Left hindlimb (tissue), 1 donor: ENCODE measurements at regions not wholly inside any gene's neighbourhood (a gene's known extent, or its start where the extent isn't known, plus 50 kb on each side); places are given as distances from the start of the nearest gene placed in this dataset.

Experiments used
- DNase-seq: peaks from one replicate; pipeline ENCODE4 v3.0.0-alpha.2; 2018

- no peak for DNase-seq
These were observed 138.9 kb upstream of the COL8A1 start for GRCh38 chr3:99499235-99500158.

- DNase-seq = no peak
These were observed 139.7 kb upstream of the COL8A1 start for GRCh38 chr3:99498550-99499234.

- no peak for DNase-seq
These were observed 150.5 kb upstream of the COL8A1 start for GRCh38 chr3:99487894-99488293.

GRCh38 chr3:99485286-99485685 is 153.1 kb upstream of the COL8A1 start:
- no peak for DNase-seq

- no peak for DNase-seq
These were observed 153.5 kb upstream of the COL8A1 start for GRCh38 chr3:99484871-99485270.

- DNase-seq = no peak
These were observed 154.6 kb upstream of the COL8A1 start for GRCh38 chr3:99483841-99484240.

GRCh38 chr3:99482191-99482590 is 156.2 kb upstream of the COL8A1 start:
- DNase-seq = no peak

GRCh38 chr3:99481561-99481960 is 156.8 kb upstream of the COL8A1 start:
- DNase-seq = no peak

- DNase-seq = no peak
These were observed 158.6 kb upstream of the COL8A1 start for GRCh38 chr3:99479768-99480167.

- no peak for DNase-seq
These were observed 160.7 kb upstream of the COL8A1 start for GRCh38 chr3:99477650-99478049.

- no peak for DNase-seq
These were observed 163.2 kb upstream of the COL8A1 start for GRCh38 chr3:99475229-99475628.

GRCh38 chr3:99474776-99475175 is 163.6 kb upstream of the COL8A1 start:
- DNase-seq = no peak

- DNase-seq = no peak
These were observed 165.1 kb upstream of the COL8A1 start for GRCh38 chr3:99473321-99473751.

- no peak for DNase-seq
These were observed 166.0 kb upstream of the COL8A1 start for GRCh38 chr3:99472385-99472784.

GRCh38 chr3:99471353-99472323 is 166.8 kb upstream of the COL8A1 start:
- DNase-seq = no peak

- DNase-seq = no peak
These were observed 167.6 kb upstream of the COL8A1 start for GRCh38 chr3:99470841-99471240.

- DNase-seq = no peak
These were observed 169.5 kb upstream of the COL8A1 start for GRCh38 chr3:99468918-99469317.

GRCh38 chr3:99467420-99467819 is 171.0 kb upstream of the COL8A1 start:
- DNase-seq = no peak

- no peak for DNase-seq
These were observed 172.1 kb upstream of the COL8A1 start for GRCh38 chr3:99466331-99466730.

GRCh38 chr3:99458013-99458412 is 180.4 kb upstream of the COL8A1 start:
- no peak for DNase-seq

- DNase-seq = no peak
These were observed 195.8 kb upstream of the COL8A1 start for GRCh38 chr3:99442599-99442998.

- DNase-seq = no peak
These were observed 198.5 kb upstream of the COL8A1 start for GRCh38 chr3:99439892-99440291.

- no peak for DNase-seq
These were observed 204.2 kb upstream of the COL8A1 start for GRCh38 chr3:99434190-99434589.
